ENCODE measurements at regions not wholly inside any gene's neighbourhood (a gene's known extent, or its start where the extent isn't known, plus 50 kb on each side); places are given as distances from the start of the nearest gene placed in this dataset.

DNA sequence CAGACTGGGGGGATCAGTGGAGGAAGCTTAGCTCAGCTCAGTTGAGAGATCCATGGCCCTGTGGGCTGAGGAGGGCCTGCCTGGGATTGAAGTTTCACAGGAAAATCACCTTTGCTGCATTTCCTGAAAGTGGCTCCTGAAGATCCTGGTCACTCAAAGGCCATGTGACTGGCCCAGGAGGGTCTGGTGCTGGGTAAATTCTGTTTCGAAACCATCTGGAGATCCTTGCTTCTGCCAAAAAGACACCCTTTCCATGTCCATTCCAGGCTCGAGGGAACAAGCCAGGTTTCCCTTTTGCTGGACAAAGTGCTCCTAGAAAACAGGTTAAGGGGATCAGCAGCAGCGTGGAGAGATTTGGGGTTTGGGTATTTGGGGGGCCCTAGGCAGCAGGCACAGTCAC is 293.3 kb downstream of the ZNF536 start:
- TF ChIP-seq, protein P1, sequence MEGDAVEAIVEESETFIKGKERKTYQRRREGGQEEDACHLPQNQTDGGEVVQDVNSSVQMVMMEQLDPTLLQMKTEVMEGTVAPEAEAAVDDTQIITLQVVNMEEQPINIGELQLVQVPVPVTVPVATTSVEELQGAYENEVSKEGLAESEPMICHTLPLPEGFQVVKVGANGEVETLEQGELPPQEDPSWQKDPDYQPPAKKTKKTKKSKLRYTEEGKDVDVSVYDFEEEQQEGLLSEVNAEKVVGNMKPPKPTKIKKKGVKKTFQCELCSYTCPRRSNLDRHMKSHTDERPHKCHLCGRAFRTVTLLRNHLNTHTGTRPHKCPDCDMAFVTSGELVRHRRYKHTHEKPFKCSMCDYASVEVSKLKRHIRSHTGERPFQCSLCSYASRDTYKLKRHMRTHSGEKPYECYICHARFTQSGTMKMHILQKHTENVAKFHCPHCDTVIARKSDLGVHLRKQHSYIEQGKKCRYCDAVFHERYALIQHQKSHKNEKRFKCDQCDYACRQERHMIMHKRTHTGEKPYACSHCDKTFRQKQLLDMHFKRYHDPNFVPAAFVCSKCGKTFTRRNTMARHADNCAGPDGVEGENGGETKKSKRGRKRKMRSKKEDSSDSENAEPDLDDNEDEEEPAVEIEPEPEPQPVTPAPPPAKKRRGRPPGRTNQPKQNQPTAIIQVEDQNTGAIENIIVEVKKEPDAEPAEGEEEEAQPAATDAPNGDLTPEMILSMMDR (conservative IDR thresholded peaks at IDR 0.05 in 1 of 2, IDR thresholded peaks at IDR 0.05 in 1 of 2; ENCODE audit: extremely low read depth in 1 of 2, insufficient read depth in 1 of 2, low read depth in 1 of 2, low read length in 2 of 2): no peak
- no peak for TF ChIP-seq EZH2 (IDR thresholded peaks at IDR 0.05; ENCODE audit: borderline replicate concordance, low read length)

All from mammary epithelial cell (primary cell).